DMS114 treated with DMSO at 0.1 percent for 48 hours (cell line): ENCODE measurements at regions not wholly inside any gene's neighbourhood (a gene's known extent, or its start where the extent isn't known, plus 50 kb on each side); places are given as distances from the start of the nearest gene placed in this dataset.

Experiments
- DNase-seq: peaks from one replicate; lab custom pipeline; 2025; ENCODE audit not compliant: unreplicated experiment; lab: John Stamatoyannopoulos, UW

DNA sequence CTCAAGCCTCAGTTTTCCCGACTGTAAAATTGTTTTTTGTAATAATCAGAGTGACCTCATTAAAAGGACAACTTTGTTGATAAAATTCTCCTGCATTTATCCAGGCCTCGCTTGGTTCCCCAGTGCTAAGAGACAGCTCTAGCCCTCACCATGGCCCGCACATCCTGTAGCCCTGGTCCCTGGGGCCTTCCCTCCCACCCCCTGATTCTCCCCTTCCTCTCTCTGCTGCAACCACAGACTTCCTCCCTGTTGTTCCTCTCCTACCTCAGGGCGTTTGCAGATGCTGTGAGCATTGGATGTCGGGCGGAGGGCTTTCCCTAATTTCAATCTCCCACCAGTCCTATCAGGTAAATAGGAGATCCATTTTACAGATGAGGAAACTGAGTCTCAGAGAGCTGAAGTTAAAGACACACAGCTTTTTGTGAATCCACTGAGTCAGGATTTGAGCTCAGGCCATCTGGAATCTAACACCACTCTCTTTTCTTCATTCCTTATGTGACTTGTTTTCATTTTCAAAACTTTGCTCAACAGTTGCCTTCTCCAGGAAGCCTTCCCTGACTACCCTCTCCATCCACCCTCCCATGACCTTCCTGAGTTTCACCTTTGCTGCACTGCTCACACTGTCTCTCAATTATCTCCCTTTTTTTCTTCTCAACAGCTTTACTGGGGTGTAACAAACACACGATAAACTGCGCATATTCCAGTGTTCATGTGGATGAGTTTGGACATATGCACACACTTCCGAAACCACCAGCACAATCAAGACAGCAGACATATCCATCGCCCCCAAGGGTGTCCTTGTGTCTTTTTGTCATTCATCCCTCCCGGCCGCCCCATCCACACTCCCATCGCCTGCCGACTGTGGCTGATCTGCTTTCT, 107.1 kb downstream of the CEBPB start:
- no peak for DNase-seq

DNA sequence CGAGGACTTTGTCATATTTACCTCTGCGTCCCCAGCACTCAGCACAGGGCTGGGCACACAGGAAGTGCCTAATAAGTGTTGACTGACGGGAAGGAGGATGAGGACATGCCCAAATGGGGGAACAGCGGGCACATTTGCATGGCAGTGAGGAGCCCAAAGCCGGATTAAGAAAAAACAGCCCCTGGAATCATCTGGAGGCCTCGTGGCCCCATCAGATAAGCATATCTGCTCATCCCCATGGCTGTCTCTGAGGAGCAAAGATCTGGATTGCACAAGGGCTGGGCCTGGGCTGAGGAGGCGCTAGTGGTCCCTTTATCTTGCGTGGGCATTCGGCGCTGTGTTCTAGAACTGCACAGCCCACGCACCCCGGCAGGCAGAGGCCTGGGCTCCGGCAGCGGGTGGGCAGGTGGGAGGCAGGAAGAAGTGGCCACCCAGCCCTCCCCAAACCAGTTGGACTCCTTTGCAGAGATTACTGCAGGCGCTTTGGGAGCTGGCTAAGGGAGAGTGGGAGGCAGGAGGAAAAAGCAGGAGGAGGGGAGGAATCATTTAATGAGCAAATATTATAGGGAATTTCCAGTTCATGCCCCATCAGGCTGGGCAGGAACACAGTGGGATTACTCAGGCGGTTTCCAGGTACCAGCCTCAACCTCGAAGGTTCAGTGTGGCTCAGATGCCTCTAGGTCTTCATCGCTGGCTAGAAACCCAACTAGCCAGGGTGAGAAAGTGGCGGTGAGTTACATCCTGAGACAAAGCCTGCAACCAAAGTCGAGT, 108.1 kb downstream of the CEBPB start:
- DNase-seq, result no peak

DNA sequence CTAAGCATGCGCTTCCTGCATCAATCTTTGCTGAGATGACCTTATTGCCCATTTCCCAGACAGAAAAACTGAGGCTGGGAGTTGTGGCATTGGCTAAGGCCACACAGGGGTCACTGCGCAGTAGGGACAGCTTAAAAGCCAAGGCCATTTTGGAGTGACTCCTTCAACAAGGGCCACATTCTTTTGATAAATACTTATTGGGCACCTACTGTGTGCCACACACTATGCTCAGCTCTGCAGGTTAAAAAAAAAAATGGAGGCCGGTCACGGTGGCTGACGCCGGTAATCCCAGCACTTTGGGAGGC, 108.6 kb downstream of the CEBPB start:
- no peak for DNase-seq

DNA sequence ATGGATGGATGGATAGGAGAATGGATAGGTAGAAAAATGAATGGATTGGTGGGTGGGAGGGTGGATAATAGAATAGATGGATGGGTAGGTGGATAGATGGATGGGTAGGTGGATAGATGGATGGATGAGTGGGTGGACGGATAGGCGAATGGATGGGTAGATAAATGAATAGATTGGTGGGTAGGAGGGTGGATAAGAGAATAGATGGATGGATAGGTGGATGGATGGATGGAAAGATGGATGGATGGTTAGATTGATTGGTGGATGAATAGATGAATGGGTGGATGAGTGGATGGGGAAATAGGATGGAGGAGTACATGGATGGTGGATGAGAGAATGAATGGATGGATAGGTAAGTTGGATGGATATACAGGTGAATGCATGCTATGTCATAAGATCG, 110.5 kb downstream of the CEBPB start:
- no peak for DNase-seq

DNA sequence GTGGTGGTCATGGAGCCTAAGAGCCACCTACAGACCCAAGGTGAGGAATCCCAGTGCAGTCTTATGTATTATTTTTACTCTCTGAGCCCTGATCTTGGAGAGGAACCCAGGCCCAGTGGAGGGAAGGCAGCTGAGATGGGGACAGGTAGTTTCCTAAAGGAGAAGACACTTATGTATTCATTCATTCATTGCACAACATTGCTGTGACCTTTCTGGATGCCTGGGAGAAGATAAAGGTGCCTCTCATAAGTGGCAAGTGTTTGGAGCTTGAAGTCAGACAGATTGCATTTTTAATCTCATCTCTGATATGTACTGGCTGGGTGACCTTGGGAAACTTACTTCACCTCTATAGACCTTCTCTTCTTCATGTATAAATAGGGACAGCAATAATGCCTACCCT, 111.1 kb downstream of the CEBPB start:
- no peak for DNase-seq

DNA sequence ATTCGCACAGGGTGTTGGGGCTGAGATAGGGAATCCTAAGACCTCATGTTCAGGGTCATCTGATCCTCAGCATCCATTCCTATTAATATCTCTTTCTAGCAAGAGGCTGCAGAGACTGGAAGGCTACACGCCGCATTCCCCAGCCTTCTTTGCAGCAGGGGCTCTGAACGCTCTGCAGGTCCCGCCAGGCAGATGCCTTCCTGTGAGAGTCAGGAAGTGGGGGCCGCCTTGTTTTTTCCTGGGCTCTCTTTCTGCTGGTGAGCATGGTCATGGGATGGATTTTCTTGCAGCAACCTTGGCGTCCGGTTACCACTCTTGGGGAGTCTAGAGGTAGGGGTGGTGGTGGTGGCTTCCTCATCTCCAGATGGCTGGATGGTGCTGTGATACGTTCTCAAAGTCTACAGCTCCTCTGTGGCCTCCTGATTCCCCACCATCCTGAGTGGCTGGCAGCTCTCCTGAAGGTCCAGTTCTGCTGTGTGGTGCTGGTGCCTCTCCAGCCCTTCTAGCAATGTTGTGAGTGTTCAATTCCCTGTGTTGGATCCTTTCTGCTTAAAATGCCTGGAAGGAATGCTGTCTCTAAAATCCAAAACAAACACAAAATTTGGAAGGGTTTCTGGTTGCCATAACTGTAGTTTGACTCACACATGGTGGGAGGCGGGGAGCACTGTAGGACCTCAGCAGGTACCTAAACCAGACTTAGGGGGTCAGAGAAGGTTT, 111.9 kb downstream of the CEBPB start:
- DNase-seq, result no peak

DNA sequence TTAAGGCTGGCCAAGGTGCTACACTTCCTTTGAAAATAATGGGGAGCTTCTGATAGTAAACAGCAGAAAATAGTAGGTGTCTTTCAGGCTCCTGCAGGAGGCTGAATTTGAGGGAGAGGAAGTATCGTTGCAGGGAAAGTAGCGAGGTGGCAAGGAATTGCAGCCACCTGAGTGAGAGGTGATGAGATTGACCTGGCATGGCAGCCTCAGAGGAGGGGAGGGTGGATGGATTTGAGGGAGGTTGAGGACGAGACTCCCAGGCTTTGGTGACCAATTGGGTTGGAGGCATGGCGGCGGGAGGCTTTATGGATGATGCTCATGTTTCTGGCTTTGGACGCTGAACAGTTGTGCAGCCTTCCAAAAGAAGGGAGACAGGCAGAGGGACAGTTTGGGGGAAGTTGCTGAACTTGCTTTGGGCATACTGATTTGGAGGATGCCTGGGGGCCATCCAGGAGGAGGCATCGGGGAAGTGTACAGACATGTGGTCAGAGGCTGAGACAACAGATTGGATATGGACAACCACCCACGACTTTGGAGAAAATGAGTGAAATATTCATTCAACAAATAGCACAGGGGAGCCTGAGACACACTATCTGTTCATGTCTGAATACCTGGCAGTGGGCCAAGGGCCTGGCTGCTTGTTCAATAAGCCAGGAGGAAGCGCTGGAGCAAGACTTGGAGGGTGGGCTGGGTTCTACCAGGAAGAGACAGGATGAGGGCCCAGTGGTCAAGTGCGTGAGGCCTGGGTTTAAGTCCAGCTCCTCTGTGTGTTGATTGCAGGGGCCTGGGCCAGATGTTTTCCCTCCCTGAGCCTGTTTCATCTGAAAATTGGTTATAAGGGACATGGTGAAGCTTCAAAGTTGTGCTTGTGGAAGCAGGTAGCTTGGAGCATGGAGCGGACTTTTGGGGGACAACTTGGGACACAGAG, 113.2 kb downstream of the CEBPB start:
- DNase-seq, result no peak

DNA sequence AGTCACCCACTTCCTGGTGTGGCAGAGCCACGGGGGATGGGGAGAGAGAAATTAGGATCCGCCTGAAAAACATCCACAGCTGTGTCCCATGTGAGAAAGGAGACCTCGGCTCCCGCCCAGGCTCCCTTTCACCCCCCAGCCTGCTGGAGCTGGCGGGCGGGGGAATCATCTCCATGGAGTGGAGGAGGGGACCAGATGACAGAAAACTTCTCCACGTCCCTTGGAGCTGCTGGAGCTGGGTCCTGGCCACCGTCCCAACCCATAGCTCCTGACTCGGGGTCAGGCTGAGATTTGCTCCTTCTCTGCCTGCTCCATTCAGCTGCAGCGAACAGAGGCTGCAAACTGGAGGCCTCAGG, 113.8 kb downstream of the CEBPB start:
- no peak for DNase-seq

DNA sequence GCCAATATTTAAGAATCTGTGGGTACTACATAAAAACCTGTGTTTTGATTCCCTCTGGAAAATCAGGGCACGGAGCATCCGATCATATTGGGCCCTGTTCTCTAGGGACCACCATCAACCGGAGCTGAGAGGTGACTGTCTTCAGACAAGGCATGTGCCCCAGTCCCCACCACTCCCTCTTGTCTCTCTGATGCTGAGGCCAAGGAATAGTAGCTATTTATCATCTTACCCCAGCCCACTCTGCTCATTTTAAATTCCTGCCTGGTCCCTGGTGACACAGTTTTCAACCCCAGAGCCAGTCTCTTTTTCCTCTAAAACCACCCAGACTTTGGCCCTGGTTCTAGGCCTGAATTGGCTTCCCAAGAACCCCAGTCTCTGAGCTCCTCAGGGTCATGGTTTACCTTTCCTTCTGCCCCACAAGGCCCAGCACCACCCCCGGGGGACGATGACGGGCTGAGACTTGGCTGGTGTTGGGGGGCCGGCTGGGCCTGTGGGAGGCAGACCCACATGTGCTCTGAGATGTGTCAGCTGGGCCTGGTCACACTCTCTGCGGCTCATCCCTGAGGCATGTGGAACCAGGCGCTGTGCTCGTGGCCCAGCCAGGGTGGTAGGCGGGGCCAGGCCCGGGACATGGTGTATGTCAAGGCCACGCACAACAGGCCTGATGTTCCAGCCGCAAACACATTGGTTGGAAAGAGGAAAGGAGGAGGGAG, 114.4 kb downstream of the CEBPB start:
- no peak for DNase-seq

DNA sequence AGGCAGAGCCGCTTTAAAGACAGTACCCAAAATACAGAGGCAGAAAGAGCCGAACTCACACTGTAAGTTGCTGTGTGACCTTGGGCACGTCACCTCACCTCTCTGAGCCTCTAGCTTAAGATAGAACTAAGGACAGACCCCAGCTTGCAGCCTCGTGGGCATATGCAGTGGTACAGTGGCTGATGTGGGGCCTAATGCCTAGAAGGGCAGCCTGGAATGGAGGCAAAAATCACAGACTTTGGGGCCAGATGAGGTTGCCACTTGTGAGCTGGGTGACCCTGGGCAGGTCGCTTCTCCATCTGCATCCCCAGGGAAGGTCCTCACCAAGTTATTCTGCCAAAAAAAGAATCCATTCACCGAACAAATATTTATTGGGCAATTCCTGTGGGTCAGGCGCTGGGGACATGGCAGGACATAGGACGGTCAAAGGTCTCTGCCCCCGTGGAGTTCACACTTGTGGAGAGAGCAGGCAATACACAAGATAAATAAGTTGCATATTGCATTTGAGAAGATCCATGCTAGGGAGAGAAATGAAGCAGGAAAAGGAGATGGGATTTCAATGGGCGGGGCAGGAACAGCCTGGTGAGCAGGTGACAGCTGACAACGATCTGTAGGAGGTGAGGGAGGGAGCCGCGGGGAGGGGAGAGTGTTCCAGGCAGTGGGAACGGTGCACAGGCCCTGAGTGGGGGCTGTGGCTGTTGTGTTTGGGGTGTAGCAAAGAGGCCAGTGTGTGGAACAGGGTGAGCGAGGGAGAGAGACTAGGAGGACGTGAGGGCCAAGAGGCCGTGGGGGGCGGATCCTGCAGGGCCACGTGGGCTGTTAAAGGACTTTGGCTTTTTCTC, 115.2 kb downstream of the CEBPB start:
- DNase-seq, result no peak

DNA sequence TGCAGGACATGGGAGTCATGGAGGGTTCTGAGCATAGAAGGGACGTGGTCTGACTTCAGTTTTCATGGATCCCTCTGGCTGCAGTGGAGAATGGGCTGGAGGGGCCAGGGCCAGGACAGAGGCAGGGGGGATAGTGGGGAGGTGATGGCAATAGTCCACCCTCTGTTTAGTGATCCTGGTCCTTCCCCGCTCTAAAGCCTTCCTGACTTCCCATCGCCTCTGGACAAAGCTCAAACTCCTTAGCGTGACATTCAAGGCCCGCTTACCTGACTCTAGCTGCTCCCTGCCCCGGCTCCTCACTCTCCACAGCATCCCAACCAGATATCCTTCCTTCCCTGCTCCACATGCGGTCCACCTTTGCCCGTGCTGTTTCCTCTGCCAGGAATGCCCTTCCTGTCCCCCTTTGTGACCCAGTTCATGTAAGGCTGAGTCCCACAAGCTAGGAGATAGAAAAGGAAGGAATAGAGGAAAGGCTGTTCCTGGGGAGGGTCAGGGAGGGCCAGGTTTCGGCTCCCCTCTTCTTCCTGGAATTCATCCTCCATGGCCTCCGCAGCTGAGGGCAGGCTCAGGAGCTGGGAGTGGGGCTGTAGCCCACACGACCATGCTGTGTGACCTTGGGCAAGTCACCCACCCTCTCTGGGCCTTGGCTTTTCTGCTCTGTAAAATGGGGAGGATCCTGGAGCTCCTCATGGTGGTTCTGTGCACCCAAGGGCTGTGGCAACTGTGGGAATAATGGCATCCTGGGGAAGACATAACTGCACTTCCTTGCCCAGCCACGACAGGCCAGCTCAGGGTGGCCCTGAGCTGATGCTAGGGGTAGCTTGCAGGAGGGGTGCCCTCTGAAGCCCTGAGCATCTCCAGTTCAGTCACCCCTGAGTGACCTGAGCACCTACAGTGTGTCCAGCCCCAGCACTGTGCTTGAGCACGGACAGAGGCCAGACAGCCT, 116.1 kb downstream of the CEBPB start:
- DNase-seq, result no peak

DNA sequence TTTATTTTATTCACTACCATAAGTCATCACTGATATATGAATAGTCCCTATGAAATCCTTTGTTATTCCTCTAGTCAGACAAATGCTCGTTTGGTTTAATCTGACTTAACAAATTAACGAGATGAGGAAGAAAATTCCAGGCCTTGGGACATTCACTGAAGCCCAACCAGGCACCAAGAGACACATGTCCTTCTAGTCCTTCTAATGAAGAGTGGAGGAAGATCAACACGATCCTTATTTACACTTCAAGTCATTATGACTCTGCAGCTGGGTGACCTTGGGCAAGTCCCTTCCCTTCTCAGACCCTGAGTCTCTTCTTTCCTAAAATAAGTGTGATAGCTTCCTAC, 117.5 kb downstream of the CEBPB start:
- no peak for DNase-seq

DNA sequence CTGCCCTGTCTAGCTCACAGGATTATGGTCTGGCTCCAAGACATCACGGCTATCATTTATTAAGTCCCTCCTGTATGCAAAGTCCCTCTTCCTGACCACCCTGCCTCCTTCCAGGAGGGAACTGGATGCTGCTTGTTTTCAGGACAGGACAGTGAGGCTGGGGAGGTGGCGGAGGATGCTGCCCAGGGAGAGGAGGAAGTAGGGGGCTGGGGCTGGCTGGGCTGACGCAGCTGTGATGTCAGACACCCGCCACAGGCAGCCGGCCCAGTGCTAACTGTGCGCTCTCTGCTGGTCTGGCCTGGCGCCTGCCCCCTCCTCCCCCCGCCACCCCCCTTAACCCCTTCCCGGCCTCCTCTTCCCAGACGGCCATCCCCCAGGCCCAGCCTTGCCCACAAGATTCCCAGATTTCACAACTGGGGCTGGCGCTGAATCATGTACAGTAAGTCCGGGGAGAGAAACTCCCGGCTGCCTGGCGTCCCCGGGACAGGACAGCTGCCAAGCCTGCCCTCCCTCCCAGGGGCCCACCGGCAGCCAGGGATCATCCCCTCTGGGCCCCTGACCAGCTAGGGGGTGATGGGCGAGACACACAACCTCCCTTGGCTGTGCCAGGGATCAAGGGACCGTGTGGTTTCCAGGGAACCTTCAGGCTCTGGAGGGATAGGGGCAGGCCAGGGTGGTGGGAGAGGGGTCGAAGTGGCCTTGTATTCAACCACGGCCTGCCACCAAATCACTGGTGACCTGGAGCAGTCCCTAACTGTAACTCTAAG, 118.1 kb downstream of the CEBPB start:
- no peak for DNase-seq

DNA sequence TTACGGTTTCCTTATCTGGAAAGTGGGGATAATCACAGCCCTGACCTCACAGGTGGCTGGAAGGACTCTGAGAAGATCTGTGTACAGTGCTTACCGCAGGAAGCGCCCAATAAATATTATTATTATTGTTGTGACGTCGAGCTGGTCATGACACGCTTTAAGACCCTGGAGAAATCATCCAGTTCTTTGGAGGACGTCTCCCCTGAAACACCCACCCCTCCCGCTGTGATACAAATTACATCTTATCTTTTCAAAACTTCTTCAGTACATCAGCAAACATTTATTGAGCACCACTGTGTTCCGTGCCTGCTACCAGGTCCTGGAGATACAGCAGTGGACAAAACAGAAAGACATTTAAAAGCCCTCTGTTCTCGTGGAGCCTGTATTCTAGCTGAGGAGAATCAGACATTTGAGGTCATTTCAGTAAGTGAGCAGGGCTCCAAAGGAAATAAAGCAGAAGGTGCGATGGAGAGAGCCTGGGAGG, 118.7 kb downstream of the CEBPB start:
- DNase-seq, result no peak

DNA sequence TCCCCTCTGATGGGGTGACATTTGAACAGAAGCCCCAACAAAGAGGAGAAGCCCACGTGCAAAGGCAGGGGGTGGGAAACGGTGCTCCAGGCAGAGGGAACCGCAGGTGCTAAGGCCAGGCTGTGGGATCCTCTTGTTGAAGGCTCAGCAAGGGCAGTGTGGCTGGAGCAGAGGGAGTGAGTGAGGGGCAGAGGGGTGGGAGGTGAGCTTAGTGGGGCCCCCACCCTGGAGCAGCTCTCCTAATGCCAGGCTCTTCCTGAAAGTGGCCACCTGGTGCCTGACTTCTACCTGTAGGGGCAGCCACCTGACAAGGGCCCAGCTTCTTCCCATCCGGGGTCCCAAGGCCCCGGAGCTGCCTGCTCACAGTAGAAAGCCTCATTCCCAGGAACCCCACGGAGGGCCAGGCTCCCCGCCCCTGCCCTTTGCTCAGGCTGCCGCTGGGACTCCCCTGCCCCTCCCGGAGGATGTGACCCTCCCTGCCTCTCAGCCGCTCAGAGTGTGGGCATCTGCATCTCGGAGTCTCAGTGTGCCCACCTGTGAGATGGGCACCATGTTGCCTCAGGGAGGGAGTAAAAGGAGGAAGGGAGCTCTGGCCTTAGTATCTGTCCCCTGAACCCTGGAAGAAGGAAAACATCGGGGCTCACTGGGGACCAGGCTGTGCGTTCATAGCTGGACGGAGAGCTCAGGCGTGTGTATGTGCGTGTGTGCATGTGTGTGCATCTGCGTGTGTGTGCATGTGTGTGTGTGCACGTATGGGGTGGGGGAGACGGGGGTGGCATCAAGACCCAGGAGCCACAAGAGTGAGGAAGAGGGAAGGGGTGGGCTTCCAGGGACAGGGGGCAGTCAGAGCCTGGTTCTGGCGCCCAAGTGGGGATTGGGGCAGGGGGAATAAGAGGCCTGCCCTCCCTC, 119.4 kb downstream of the CEBPB start:
- DNase-seq, result no peak

DNA sequence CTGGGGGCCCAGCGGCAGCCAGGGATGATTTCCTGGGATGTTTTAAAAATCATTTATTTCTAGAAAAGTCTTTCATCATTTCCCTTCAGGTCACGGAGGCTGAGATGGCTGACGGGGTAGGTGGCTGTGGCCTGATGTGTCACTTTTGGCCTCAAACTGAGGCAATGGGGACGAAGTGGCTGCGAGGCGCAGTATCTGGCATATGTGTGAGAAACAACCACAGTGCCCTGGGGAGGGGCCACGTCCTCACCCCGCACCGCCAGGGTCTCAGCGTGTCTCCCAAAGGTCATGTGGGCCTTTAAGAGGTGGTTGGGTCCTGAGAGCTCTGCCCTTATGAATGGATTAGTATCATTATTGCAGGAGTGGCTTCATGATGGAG, 120.0 kb downstream of the CEBPB start:
- DNase-seq, result no peak
